IMR-90 (cell line): ENCODE measurements at regions not wholly inside any gene's neighbourhood (a gene's known extent, or its start where the extent isn't known, plus 50 kb on each side); places are given as distances from the start of the nearest gene placed in this dataset.

Experiments
- ATAC-seq: fragments of 200-7000 bp; cut with Tn5 transposase; 2 replicates; pipeline ENCODE4 v1.9.1; 2020; ENCODE audit warnings: low read depth, mild to moderate bottlenecking, moderate library complexity
- BruUV-seq: library from RNA; stranded (reverse); fragments of 400-500 nt; replicated peaks from 2 replicates; lab custom pipeline; 2021; lab: Mats Ljungman, UMichigan
- CTCF ChIA-PET: fragments of 300-600 bp; formaldehyde crosslinking; extraction: SDS; loops from one replicate; lab custom pipeline; 2021; ENCODE audit warnings: antibody characterized with exemption; lab: Yijun Ruan, JAX
- POLR2A ChIA-PET: fragments of 300-600 bp; sonication (Branson Sonifier 250); formaldehyde crosslinking; loops from one replicate; lab custom pipeline; 2022; ENCODE audit warnings: antibody characterized with exemption; ENCODE audit not compliant: unreplicated experiment; lab: Charles Lee
- DNase-seq: peaks from one replicate; pipeline ENCODE4 v3.0.0; 2013
- H2AFZ ChIP-seq: replicated peaks from 2 replicates; pipeline ENCODE3; 2013; ENCODE audit warnings: low read length, mild to moderate bottlenecking; ENCODE audit not compliant: poor library complexity
- H2AK5ac ChIP-seq: 2 replicates; pipeline ENCODE4 v1.6.1; 2013; ENCODE audit warnings: low read depth, low read length, inconsistent platforms
- H2AK9ac ChIP-seq: replicated peaks from 2 replicates; pipeline ENCODE3; 2013; ENCODE audit warnings: mild to moderate bottlenecking, low read depth, low read length, moderate library complexity; ENCODE audit not compliant: poor library complexity
- H2BK120ac ChIP-seq: 2 replicates; pipeline ENCODE4 v1.6.1; 2013; ENCODE audit warnings: low read depth, low read length, inconsistent platforms
- H2BK15ac ChIP-seq: 3 replicates; pipeline ENCODE4 v1.6.1; 2013; ENCODE audit warnings: low read depth, low read length, inconsistent platforms
- H2BK20ac ChIP-seq: 2 replicates; pipeline ENCODE4 v1.6.1; 2013; ENCODE audit warnings: low read depth, mild to moderate bottlenecking, inconsistent platforms, low read length, moderate library complexity
- H2BK5ac ChIP-seq: 2 replicates; pipeline ENCODE4 v1.6.1; 2013; ENCODE audit warnings: mild to moderate bottlenecking, low read depth, low read length, inconsistent platforms; ENCODE audit not compliant: poor library complexity, severe bottlenecking
- H3K14ac ChIP-seq: replicated peaks from 2 replicates; pipeline ENCODE4 v1.6.1; 2013; ENCODE audit warnings: low read depth, low read length, inconsistent platforms
- H3K18ac ChIP-seq: 2 replicates; pipeline ENCODE4 v1.6.1; 2013; ENCODE audit warnings: low read depth, low read length, control low read depth
- H3K23ac ChIP-seq: 2 replicates; pipeline ENCODE4 v1.6.1; 2013; ENCODE audit warnings: low read depth, low read length, inconsistent platforms
- H3K27ac ChIP-seq: 2 replicates; pipeline ENCODE4 v1.5.1; 2013; ENCODE audit warnings: mild to moderate bottlenecking, control low read depth, low read length; ENCODE audit not compliant: insufficient read depth
- H3K27me3 ChIP-seq: 2 replicates; pipeline ENCODE4 v1.6.1; 2013; ENCODE audit warnings: low read length; ENCODE audit not compliant: control insufficient read depth, insufficient read depth
- H3K36me3 ChIP-seq: 2 replicates; pipeline ENCODE4 v1.6.1; 2013; ENCODE audit warnings: low read length, mixed read lengths; ENCODE audit not compliant: control insufficient read depth, insufficient read depth
- H3K4ac ChIP-seq: 2 replicates; pipeline ENCODE4 v1.6.1; 2013; ENCODE audit warnings: low read depth, low read length, inconsistent platforms
- H3K4me1 ChIP-seq: 2 replicates; pipeline ENCODE4 v1.6.1; 2013; ENCODE audit warnings: low read length, mixed read lengths; ENCODE audit not compliant: control insufficient read depth, insufficient read depth
- H3K4me2 ChIP-seq: 2 replicates; pipeline ENCODE4 v1.6.1; 2013; ENCODE audit warnings: low read depth, mild to moderate bottlenecking, control low read depth, low read length, moderate library complexity
- H3K4me3 ChIP-seq: 2 replicates; pipeline ENCODE4 v1.5.1; 2013; ENCODE audit warnings: low read depth, mild to moderate bottlenecking, control low read depth, low read length, moderate library complexity; ENCODE audit not compliant: insufficient read depth
- H3K56ac ChIP-seq: 2 replicates; pipeline ENCODE4 v1.6.1; 2013; ENCODE audit warnings: low read length, inconsistent platforms; ENCODE audit not compliant: insufficient read depth; ENCODE audit errors: extremely low read depth
- H3K79me1 ChIP-seq, 2 experiments: 2 replicates each; pipeline ENCODE4 v1.6.1; 2013; ENCODE audit warnings: low read length in 2 of 2, inconsistent platforms in 1 of 2, low read depth in 1 of 2
- H3K9ac ChIP-seq: 2 replicates; pipeline ENCODE4 v1.6.1; 2013; ENCODE audit warnings: low read depth, low read length, control low read depth
- H3K9me1 ChIP-seq: 2 replicates; pipeline ENCODE4 v1.6.1; 2013; ENCODE audit warnings: low read length, inconsistent platforms; ENCODE audit not compliant: insufficient read depth
- H3K9me3 ChIP-seq: 2 replicates; pipeline ENCODE4 v1.6.1; 2013; ENCODE audit warnings: low read length; ENCODE audit not compliant: control insufficient read depth, insufficient read depth
- H4K20me1 ChIP-seq: 2 replicates; pipeline ENCODE4 v1.6.1; 2013; ENCODE audit warnings: low read length, inconsistent platforms; ENCODE audit not compliant: insufficient read depth
- H4K5ac ChIP-seq: 2 replicates; pipeline ENCODE4 v1.6.1; 2013; ENCODE audit warnings: mild to moderate bottlenecking, low read depth, low read length, control low read depth
- H4K8ac ChIP-seq, 2 experiments: 2 replicates each; pipeline ENCODE4 v1.6.1; 2013; ENCODE audit warnings: low read depth in 2 of 2, low read length in 2 of 2, control low read depth in 1 of 2, inconsistent platforms in 1 of 2
- H4K91ac ChIP-seq: 2 replicates; pipeline ENCODE4 v1.6.1; 2013; ENCODE audit warnings: low read depth, low read length, inconsistent platforms; ENCODE audit not compliant: insufficient read depth
- BHLHE40 ChIP-seq: fragments of 150-350 bp; IDR thresholded peaks from 2 replicates; pipeline ENCODE4 v1.6.1; 2016; ENCODE audit warnings: mild to moderate bottlenecking, low read depth, low read length
- CEBPB ChIP-seq: IDR thresholded peaks from 2 replicates; pipeline ENCODE4 v1.6.1; 2012; ENCODE audit warnings: low read depth, low read length, improper control_type of control experiment
- CHD1 ChIP-seq: IDR thresholded peaks from 2 replicates; pipeline ENCODE4 v1.6.1; 2012; ENCODE audit warnings: low read depth, low read length, improper control_type of control experiment
- FOS ChIP-seq: fragments of 150-350 bp; IDR thresholded peaks from 2 replicates; pipeline ENCODE4 v1.6.1; 2016; ENCODE audit warnings: low read depth, low read length
- MAFK ChIP-seq: IDR thresholded peaks from 2 replicates; pipeline ENCODE4 v1.6.1; 2012; ENCODE audit warnings: low read depth, low read length, improper control_type of control experiment
- MAZ ChIP-seq: IDR thresholded peaks from 2 replicates; pipeline ENCODE4 v1.6.1; 2012; ENCODE audit warnings: low read depth, mild to moderate bottlenecking, low read length, improper control_type of control experiment, moderate library complexity, borderline replicate concordance
- MXI1 ChIP-seq: IDR thresholded peaks from 2 replicates; pipeline ENCODE4 v1.6.1; 2012; ENCODE audit warnings: low read depth, mild to moderate bottlenecking, low read length, moderate library complexity, borderline replicate concordance
- NFE2L2 ChIP-seq: fragments of 150-350 bp; IDR thresholded peaks from 2 replicates; pipeline ENCODE4 v1.6.1; 2016; ENCODE audit warnings: low read depth, mild to moderate bottlenecking, low read length
- POLR2A ChIP-seq: IDR thresholded peaks from 2 replicates; pipeline ENCODE4 v1.6.1; 2012; ENCODE audit warnings: mild to moderate bottlenecking, low read depth, low read length
- RAD21 ChIP-seq: IDR thresholded peaks from 2 replicates; pipeline ENCODE4 v1.6.1; 2012; ENCODE audit warnings: low read length, improper control_type of control experiment
- RCOR1 ChIP-seq: IDR thresholded peaks from 2 replicates; pipeline ENCODE4 v1.6.1; 2012; ENCODE audit warnings: mild to moderate bottlenecking, low read length, improper control_type of control experiment; ENCODE audit not compliant: insufficient replicate concordance
- RFX5 ChIP-seq: IDR thresholded peaks from 2 replicates; pipeline ENCODE4 v1.8.0; 2012; ENCODE audit warnings: low read depth, mild to moderate bottlenecking, low read length, moderate library complexity
- SMC3 ChIP-seq: fragments of 150-350 bp; IDR thresholded peaks from 2 replicates; pipeline ENCODE4 v1.6.1; 2016; ENCODE audit warnings: low read depth, mild to moderate bottlenecking, antibody characterized with exemption, low read length, moderate library complexity
- WGBS, 2 experiments: methylation state at CpG; one replicate each; pipeline versions ENCODE4 v1.1.5 to v1.1.7; 2013; ENCODE audit warnings: missing lambda C conversion rate in 2 of 2; ENCODE audit not compliant: insufficient read length in 1 of 2; ENCODE audit errors: extremely low coverage in 2 of 2; 5-methylcytosine and 5-hydroxymethylcytosine counted together
- dilution Hi-C: fragments of 300-500 bp; cut with HindIII; formaldehyde crosslinking; loops from one replicate; pipeline ENCODE4 v1.14.3; 2018; ENCODE audit warnings: low sequenced_read_pairs; ENCODE audit not compliant: unreplicated experiment
- in situ Hi-C: fragments of 300-500 bp; cut with MboI; formaldehyde crosslinking; loops from 3 replicates; pipeline ENCODE4 v1.14.3; 2019; ENCODE audit warnings: low sequenced_read_pairs, inconsistent platforms, mixed read lengths
- intact Hi-C: fragments of 100-400 bp; cut with micrococcal nuclease; formaldehyde crosslinking; loops from 2 replicates; pipeline ENCODE4 v1.10.0; 2022
- TF ChIP-seq, protein P1 (sequence below): fragments of 150-350 bp; IDR thresholded peaks from 2 replicates; pipeline ENCODE4 v1.6.1; 2016; ENCODE audit warnings: low read depth, mild to moderate bottlenecking, low read length, moderate library complexity, borderline replicate concordance
- TF ChIP-seq, protein P2 (sequence below): fragments of 150-350 bp; IDR thresholded peaks from 2 replicates; pipeline ENCODE4 v1.6.1; 2017; ENCODE audit warnings: mild to moderate bottlenecking, antibody characterized with exemption, low read length, low read depth
- TF ChIP-seq, protein P3 (sequence below): conservative IDR thresholded peaks from 2 replicates; pipeline ENCODE4 v1.5.1; 2012; ENCODE audit warnings: mild to moderate bottlenecking, low read depth, low read length, improper control_type of control experiment

DNA sequence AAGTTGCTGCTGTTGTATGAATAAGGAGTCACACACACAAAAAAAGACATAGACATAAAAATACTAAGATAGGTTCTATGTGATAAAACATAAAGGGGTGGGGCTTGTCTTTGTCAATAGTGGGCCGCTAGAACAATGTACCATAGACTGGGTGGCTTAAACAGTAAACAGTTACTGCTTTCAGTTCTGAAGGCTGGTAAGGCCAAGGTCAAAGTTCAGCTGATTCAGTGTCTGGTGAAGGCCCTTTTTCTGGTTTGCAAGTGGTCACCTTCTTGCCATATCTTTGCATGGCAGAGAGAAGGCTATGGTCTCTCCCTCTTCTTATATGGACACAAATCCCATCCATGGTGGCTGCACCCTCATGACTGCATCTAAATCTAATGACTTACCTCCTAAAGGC, 1980.7 kb downstream of the PCDH7 start:
- in situ Hi-C loops, result no loop called here
- Histone ChIP-seq H3K79me1 (no peaks in the 10 kb centered on the region), H3K18ac (no peak overlapping the region), H2BK5ac (no peak overlapping the region), H3K9me3 (peaks cover 3% of the 10 kb centered on the region), H3K4ac (no peak overlapping the region), H3K4me1 (no peaks in the 10 kb centered on the region), H2BK15ac (no peak overlapping the region), H4K20me1 (no peaks in the 10 kb centered on the region), H2BK20ac (no peak overlapping the region), H4K91ac (no peak overlapping the region), H3K27me3 (no peaks in the 10 kb centered on the region), H2AK5ac (no peak overlapping the region), H3K27ac (no peak overlapping the region), H3K4me2 (no peak overlapping the region), H3K36me3 (no peaks in the 10 kb centered on the region), H2BK120ac (no peak overlapping the region), H3K14ac (no peak overlapping the region), H2AK9ac (no peak overlapping the region), H3K56ac (no peak overlapping the region), H4K8ac (no peak overlapping the region), H3K9ac (no peak overlapping the region), H2AFZ (no peak overlapping the region), H3K9me1 (no peaks in the 10 kb centered on the region), H3K4me3 (no peak overlapping the region), H3K23ac (no peak overlapping the region), H4K5ac (no peak overlapping the region)
- WGBS, 2 experiments, result 50% methylated on average over 1 of the region's 1 CpG; no CpG with 5 or more reads in 1 of the 2 experiments
- ATAC-seq, result no peak
- no TSS peak for BruUV-seq
- intact Hi-C loops, result no loop called here
- TF ChIP-seq RAD21, result no peak
- TF ChIP-seq RFX5, result no peak
- TF ChIP-seq MAFK, result no peak
- no peak for TF ChIP-seq POLR2A
- no peak for TF ChIP-seq FOS
- TF ChIP-seq, protein P1, sequence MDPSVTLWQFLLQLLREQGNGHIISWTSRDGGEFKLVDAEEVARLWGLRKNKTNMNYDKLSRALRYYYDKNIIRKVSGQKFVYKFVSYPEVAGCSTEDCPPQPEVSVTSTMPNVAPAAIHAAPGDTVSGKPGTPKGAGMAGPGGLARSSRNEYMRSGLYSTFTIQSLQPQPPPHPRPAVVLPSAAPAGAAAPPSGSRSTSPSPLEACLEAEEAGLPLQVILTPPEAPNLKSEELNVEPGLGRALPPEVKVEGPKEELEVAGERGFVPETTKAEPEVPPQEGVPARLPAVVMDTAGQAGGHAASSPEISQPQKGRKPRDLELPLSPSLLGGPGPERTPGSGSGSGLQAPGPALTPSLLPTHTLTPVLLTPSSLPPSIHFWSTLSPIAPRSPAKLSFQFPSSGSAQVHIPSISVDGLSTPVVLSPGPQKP, result no peak
- TF ChIP-seq RCOR1, result no peak
- no peak for TF ChIP-seq CHD1
- TF ChIP-seq NFE2L2, result no peak
- TF ChIP-seq, protein P2, sequence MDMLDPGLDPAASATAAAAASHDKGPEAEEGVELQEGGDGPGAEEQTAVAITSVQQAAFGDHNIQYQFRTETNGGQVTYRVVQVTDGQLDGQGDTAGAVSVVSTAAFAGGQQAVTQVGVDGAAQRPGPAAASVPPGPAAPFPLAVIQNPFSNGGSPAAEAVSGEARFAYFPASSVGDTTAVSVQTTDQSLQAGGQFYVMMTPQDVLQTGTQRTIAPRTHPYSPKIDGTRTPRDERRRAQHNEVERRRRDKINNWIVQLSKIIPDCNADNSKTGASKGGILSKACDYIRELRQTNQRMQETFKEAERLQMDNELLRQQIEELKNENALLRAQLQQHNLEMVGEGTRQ, result no peak
- no peak for TF ChIP-seq MAZ
- TF ChIP-seq, protein P3, sequence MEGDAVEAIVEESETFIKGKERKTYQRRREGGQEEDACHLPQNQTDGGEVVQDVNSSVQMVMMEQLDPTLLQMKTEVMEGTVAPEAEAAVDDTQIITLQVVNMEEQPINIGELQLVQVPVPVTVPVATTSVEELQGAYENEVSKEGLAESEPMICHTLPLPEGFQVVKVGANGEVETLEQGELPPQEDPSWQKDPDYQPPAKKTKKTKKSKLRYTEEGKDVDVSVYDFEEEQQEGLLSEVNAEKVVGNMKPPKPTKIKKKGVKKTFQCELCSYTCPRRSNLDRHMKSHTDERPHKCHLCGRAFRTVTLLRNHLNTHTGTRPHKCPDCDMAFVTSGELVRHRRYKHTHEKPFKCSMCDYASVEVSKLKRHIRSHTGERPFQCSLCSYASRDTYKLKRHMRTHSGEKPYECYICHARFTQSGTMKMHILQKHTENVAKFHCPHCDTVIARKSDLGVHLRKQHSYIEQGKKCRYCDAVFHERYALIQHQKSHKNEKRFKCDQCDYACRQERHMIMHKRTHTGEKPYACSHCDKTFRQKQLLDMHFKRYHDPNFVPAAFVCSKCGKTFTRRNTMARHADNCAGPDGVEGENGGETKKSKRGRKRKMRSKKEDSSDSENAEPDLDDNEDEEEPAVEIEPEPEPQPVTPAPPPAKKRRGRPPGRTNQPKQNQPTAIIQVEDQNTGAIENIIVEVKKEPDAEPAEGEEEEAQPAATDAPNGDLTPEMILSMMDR, result no peak
- no peak for TF ChIP-seq BHLHE40
- no peak for TF ChIP-seq MXI1
- no peak for TF ChIP-seq SMC3
- no peak for TF ChIP-seq CEBPB
- ChIA-PET POLR2A (no interaction called here), CTCF (no interaction called here)
- dilution Hi-C loops, result no loop called here
- no peak for DNase-seq
